GM12873 (cell line): ENCODE measurements at regions not wholly inside any gene's neighbourhood (a gene's known extent, or its start where the extent isn't known, plus 50 kb on each side); places are given as distances from the start of the nearest gene placed in this dataset.

Experiments
- CTCF ChIP-seq: IDR thresholded peaks from 2 replicates; pipeline ENCODE4 v1.5.1; 2012; ENCODE audit warnings: low read depth, mild to moderate bottlenecking, moderate library complexity, low read length, control low read depth; ENCODE audit not compliant: insufficient read depth; ENCODE audit errors: missing control alignments

GRCh38 chr11:15495462-15495861 is 380.7 kb downstream of the INSC start:
- no peak for TF ChIP-seq CTCF

GRCh38 chr11:15497366-15497765 is 382.6 kb downstream of the INSC start:
- TF ChIP-seq CTCF: no peak

GRCh38 chr11:15499674-15500073 is 385.0 kb downstream of the INSC start:
- TF ChIP-seq CTCF: no peak

- no peak for TF ChIP-seq CTCF
Observed at GRCh38 chr11:15500643-15501042, 385.9 kb downstream of the INSC start.

- TF ChIP-seq CTCF: no peak
Observed at GRCh38 chr11:15501566-15501965, 386.8 kb downstream of the INSC start.

- TF ChIP-seq CTCF: no peak
Observed at GRCh38 chr11:15505155-15505554, 390.4 kb downstream of the INSC start.

GRCh38 chr11:15507592-15507991 is 392.9 kb downstream of the INSC start:
- no peak for TF ChIP-seq CTCF
